Esophagus squamous epithelium (tissue), 4 donors: ENCODE measurements at regions not wholly inside any gene's neighbourhood (a gene's known extent, or its start where the extent isn't known, plus 50 kb on each side); places are given as distances from the start of the nearest gene placed in this dataset.

Source experiments
- CTCF ChIP-seq, 6 experiments: fragments of 450-650 bp in 4 of 6; fragments of 200-600 bp in 2 of 6; sonication (generic) in 2 of 6; IDR thresholded peaks; one replicate each; pipeline ENCODE4 v1.5.1; 2016 to 2019; ENCODE audit warnings: antibody characterized with exemption in 6 of 6, mild to moderate bottlenecking in 4 of 6, moderate library complexity in 4 of 6
- POLR2A ChIP-seq, 4 donors: fragments of 450-650 bp; IDR thresholded peaks; one replicate each; pipeline ENCODE4 v1.6.1; 2017; ENCODE audit warnings: antibody characterized with exemption in 4 of 4, mild to moderate bottlenecking in 4 of 4, moderate library complexity in 3 of 4

DNA sequence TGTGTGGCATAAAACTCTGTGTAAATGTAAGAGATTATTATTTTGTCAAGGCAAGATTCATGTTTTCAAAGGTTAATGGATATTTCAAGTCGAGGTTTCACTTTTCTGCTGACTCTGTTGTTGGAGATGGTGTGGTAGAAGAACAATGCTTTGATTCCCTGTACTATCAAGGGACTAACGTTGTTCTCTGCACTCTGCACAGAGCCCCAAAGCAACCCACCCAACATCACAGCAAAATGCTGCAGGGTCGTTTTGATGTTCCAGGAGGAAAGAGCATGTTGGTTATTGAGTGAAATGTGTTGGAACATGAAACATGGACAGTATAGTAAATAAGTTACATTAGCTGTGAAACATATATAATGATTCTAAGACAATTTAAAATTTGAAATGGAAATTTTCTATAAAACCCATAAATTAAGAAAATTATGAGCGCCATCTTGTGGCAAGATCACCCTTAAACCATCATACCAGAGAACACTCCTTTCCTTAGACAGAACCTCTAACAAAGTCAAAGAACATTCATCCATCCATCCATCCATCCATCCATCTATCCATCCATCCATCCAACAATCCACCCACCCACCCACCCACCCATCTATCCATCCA is 164.4 kb upstream of the ZBED5 start:
- TF ChIP-seq CTCF (IDR thresholded peaks at IDR 0.05) (peak in 5 of 6 experiments; percentile 32 to 59 (median 44)), POLR2A (IDR thresholded peaks at IDR 0.05) (no peak)
